Nephron progenitor cell (in vitro differentiated cells): ENCODE measurements at regions not wholly inside any gene's neighbourhood (a gene's known extent, or its start where the extent isn't known, plus 50 kb on each side); places are given as distances from the start of the nearest gene placed in this dataset.
A peak's percentile ranks its signal among the peaks of the same experiment; 100 is the strongest.

Experiments used
- DNase-seq: peaks from one replicate; pipeline ENCODE4 v3.0.0; 2021
- H3K27ac Mint-ChIP-seq: 2 replicates; pipeline ENCODE4 v1.8.0; 2021; ENCODE audit warnings: mild to moderate bottlenecking, moderate library complexity, mixed read lengths
- H3K27me3 Mint-ChIP-seq: 2 replicates; pipeline ENCODE4 v1.8.0; 2021; ENCODE audit warnings: mild to moderate bottlenecking, low read depth, mixed read lengths; ENCODE audit not compliant: poor library complexity
- H3K36me3 Mint-ChIP-seq: 2 replicates; pipeline ENCODE4 v1.8.0; 2021; ENCODE audit warnings: low read depth, mixed read lengths
- H3K4me1 Mint-ChIP-seq: 2 replicates; pipeline ENCODE4 v1.8.0; 2021; ENCODE audit warnings: mixed read lengths
- H3K4me3 Mint-ChIP-seq: 2 replicates; pipeline ENCODE4 v1.8.0; 2021; ENCODE audit warnings: mild to moderate bottlenecking, moderate library complexity, mixed read lengths
- H3K9me3 Mint-ChIP-seq: 2 replicates; pipeline ENCODE4 v1.8.0; 2021; ENCODE audit warnings: mild to moderate bottlenecking, moderate library complexity, mixed read lengths
- CTCF ChIP-seq: fragments of 200-600 bp; sonication (generic); IDR thresholded peaks from 2 replicates; pipeline ENCODE4 v1.5.0; 2021; ENCODE audit warnings: antibody characterized with exemption

GRCh38 chr6:8237668-8238067, 135.3 kb upstream of the EEF1E1 start:
- H3K4me1 Mint-ChIP-seq = peaks cover 39% of the 10 kb centered on the region
- TF ChIP-seq CTCF = no peak
- no peak overlapping the region for H3K27ac Mint-ChIP-seq

GRCh38 chr6:8236956-8237355, 134.6 kb upstream of the EEF1E1 start:
- no peak for DNase-seq
- H3K4me3 Mint-ChIP-seq = no peak overlapping the region
- H3K27me3 Mint-ChIP-seq = peaks cover 8% of the 10 kb centered on the region
- peaks cover 38% of the 10 kb centered on the region for H3K4me1 Mint-ChIP-seq
- H3K36me3 Mint-ChIP-seq = no peaks in the 10 kb centered on the region
- no peak overlapping the region for H3K27ac Mint-ChIP-seq
- TF ChIP-seq CTCF = no peak
- no peaks in the 10 kb centered on the region for H3K9me3 Mint-ChIP-seq

More at GRCh38 chr6:8237668-8238067, 135.3 kb upstream of the EEF1E1 start:
- DNase-seq = no peak
- H3K27me3 Mint-ChIP-seq = peaks cover 8% of the 10 kb centered on the region
- no peaks in the 10 kb centered on the region for H3K9me3 Mint-ChIP-seq
- no peak overlapping the region for H3K4me3 Mint-ChIP-seq
- H3K36me3 Mint-ChIP-seq = no peaks in the 10 kb centered on the region

- Mint-ChIP-seq H3K36me3 (no peaks in the 10 kb centered on the region), H3K4me1 (peaks cover 37% of the 10 kb centered on the region), H3K4me3 (no peak overlapping the region), H3K27ac (no peak overlapping the region), H3K9me3 (no peaks in the 10 kb centered on the region), H3K27me3 (peaks cover 8% of the 10 kb centered on the region)
- TF ChIP-seq CTCF = no peak
- no peak for DNase-seq
Measured at GRCh38 chr6:8234321-8234720, 132.0 kb upstream of the EEF1E1 start.

- Mint-ChIP-seq H3K27ac (no peak overlapping the region), H3K9me3 (no peaks in the 10 kb centered on the region), H3K27me3 (peaks cover 8% of the 10 kb centered on the region), H3K4me1 (peaks cover 24% of the 10 kb centered on the region), H3K4me3 (no peak overlapping the region), H3K36me3 (no peaks in the 10 kb centered on the region)
- DNase-seq = no peak
- TF ChIP-seq CTCF = no peak
Measured at GRCh38 chr6:8231956-8232355, 129.6 kb upstream of the EEF1E1 start.

GRCh38 chr6:8229915-8230756, 127.8 kb upstream of the EEF1E1 start:
- no peak for TF ChIP-seq CTCF
- no peaks in the 10 kb centered on the region for H3K36me3 Mint-ChIP-seq
- peaks cover 4% of the 10 kb centered on the region for H3K27me3 Mint-ChIP-seq
- no peak overlapping the region for H3K4me3 Mint-ChIP-seq
- H3K9me3 Mint-ChIP-seq = no peaks in the 10 kb centered on the region
- peak; percentile 27 for DNase-seq
- H3K27ac Mint-ChIP-seq = no peak overlapping the region
- H3K4me1 Mint-ChIP-seq = peaks cover 24% of the 10 kb centered on the region

- no peak for DNase-seq
- H3K4me3 Mint-ChIP-seq = no peak overlapping the region
- H3K4me1 Mint-ChIP-seq = peaks cover 14% of the 10 kb centered on the region
- H3K27me3 Mint-ChIP-seq = peaks cover 7% of the 10 kb centered on the region
- H3K36me3 Mint-ChIP-seq = no peaks in the 10 kb centered on the region
- TF ChIP-seq CTCF = no peak
- H3K9me3 Mint-ChIP-seq = no peaks in the 10 kb centered on the region
- H3K27ac Mint-ChIP-seq = no peak overlapping the region
Measured at GRCh38 chr6:8225113-8225512, 122.8 kb upstream of the EEF1E1 start.
